ENCODE measurements at regions not wholly inside any gene's neighbourhood (a gene's known extent, or its start where the extent isn't known, plus 50 kb on each side); places are given as distances from the start of the nearest gene placed in this dataset.

DNA sequence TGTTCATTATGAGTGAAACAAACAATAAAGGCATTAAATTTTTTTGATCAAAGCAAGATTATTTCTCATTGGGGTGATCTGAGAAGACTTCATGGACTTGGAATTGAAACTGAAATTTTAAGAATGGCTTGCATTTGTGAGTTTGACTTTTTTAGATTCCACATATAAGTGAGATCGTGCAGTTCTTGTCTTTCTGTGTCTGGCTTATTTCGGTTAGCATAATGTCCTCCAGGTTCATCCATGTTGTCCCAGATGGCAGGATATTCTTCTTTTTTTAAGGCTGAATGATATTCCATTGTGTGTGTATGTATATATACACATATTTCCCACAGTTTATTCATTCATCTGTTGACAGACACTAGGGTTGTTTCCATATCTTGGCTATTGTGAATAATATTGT, 716.5 kb downstream of the PRELID2 start (continued):
- TF ChIP-seq ZFP30 (CRISPR knock-in tag; IDR thresholded peaks at IDR 0.05) (no peak), OSR1 (CRISPR knock-in tag; IDR thresholded peaks at IDR 0.05) (no peak)
- TF ChIP-seq, protein P1, sequence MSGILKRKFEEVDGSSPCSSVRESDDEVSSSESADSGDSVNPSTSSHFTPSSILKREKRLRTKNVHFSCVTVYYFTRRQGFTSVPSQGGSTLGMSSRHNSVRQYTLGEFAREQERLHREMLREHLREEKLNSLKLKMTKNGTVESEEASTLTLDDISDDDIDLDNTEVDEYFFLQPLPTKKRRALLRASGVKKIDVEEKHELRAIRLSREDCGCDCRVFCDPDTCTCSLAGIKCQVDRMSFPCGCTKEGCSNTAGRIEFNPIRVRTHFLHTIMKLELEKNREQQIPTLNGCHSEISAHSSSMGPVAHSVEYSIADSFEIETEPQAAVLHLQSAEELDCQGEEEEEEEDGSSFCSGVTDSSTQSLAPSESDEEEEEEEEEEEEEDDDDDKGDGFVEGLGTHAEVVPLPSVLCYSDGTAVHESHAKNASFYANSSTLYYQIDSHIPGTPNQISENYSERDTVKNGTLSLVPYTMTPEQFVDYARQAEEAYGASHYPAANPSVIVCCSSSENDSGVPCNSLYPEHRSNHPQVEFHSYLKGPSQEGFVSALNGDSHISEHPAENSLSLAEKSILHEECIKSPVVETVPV (CRISPR knock-in tag; IDR thresholded peaks at IDR 0.05) = no peak

DNA sequence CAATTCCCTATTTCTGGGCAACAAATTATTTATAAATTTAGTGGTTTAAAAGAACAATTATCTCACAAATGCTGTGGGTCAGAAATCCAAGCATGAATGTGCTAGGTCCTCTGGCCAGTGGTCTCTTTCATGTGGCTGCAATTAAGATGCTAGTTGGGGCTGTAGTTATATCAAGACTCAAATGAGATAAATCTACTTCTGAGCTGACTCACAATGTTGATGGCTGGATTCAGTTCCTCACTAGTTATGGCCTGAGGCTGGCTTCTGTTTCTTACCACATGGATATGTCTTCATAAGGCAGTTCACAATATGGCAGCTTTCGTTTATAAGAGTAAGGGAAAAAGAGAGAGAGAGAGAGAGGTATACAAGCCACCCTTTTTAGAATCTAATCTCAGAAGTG, 717.0 kb downstream of the PRELID2 start:
- no peak for ATAC-seq
- TF ChIP-seq PPARA (CRISPR knock-in tag; IDR thresholded peaks at IDR 0.05; ENCODE audit: borderline replicate concordance) (no peak), ZNF565 (CRISPR knock-in tag; conservative IDR thresholded peaks at IDR 0.05; ENCODE audit: low read depth) (no peak), CSDC2 (CRISPR knock-in tag; IDR thresholded peaks at IDR 0.05) (no peak), ESRRG (CRISPR knock-in tag; IDR thresholded peaks at IDR 0.05) (no peak), SNAI2 (CRISPR knock-in tag; IDR thresholded peaks at IDR 0.05) (no peak), TOX (CRISPR knock-in tag; IDR thresholded peaks at IDR 0.05; ENCODE audit: borderline replicate concordance) (no peak), ISL1 (CRISPR knock-in tag; IDR thresholded peaks at IDR 0.05) (no peak), ZFP30 (CRISPR knock-in tag; IDR thresholded peaks at IDR 0.05) (no peak), ZFP3 (CRISPR knock-in tag; IDR thresholded peaks at IDR 0.05) (no peak), ARNTL (CRISPR knock-in tag; IDR thresholded peaks at IDR 0.05; ENCODE audit: borderline replicate concordance, low read depth) (no peak), ZNF70 (CRISPR knock-in tag; IDR thresholded peaks at IDR 0.05) (no peak), ZNF8 (CRISPR knock-in tag; IDR thresholded peaks at IDR 0.05) (no peak), OSR1 (CRISPR knock-in tag; IDR thresholded peaks at IDR 0.05) (no peak), TCF4 (CRISPR knock-in tag; IDR thresholded peaks at IDR 0.05; ENCODE audit: borderline replicate concordance) (no peak), BACH2 (CRISPR knock-in tag; IDR thresholded peaks at IDR 0.05; ENCODE audit: borderline replicate concordance) (no peak)
- TF ChIP-seq, protein P2, sequence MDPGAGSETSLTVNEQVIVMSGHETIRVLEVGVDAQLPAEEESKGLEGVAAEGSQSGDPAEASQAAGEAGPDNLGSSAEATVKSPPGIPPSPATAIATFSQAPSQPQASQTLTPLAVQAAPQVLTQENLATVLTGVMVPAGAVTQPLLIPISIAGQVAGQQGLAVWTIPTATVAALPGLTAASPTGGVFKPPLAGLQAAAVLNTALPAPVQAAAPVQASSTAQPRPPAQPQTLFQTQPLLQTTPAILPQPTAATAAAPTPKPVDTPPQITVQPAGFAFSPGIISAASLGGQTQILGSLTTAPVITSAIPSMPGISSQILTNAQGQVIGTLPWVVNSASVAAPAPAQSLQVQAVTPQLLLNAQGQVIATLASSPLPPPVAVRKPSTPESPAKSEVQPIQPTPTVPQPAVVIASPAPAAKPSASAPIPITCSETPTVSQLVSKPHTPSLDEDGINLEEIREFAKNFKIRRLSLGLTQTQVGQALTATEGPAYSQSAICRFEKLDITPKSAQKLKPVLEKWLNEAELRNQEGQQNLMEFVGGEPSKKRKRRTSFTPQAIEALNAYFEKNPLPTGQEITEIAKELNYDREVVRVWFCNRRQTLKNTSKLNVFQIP (CRISPR knock-in tag; IDR thresholded peaks at IDR 0.05; ENCODE audit: borderline replicate concordance, low read depth) = no peak
- TF ChIP-seq, protein P3, sequence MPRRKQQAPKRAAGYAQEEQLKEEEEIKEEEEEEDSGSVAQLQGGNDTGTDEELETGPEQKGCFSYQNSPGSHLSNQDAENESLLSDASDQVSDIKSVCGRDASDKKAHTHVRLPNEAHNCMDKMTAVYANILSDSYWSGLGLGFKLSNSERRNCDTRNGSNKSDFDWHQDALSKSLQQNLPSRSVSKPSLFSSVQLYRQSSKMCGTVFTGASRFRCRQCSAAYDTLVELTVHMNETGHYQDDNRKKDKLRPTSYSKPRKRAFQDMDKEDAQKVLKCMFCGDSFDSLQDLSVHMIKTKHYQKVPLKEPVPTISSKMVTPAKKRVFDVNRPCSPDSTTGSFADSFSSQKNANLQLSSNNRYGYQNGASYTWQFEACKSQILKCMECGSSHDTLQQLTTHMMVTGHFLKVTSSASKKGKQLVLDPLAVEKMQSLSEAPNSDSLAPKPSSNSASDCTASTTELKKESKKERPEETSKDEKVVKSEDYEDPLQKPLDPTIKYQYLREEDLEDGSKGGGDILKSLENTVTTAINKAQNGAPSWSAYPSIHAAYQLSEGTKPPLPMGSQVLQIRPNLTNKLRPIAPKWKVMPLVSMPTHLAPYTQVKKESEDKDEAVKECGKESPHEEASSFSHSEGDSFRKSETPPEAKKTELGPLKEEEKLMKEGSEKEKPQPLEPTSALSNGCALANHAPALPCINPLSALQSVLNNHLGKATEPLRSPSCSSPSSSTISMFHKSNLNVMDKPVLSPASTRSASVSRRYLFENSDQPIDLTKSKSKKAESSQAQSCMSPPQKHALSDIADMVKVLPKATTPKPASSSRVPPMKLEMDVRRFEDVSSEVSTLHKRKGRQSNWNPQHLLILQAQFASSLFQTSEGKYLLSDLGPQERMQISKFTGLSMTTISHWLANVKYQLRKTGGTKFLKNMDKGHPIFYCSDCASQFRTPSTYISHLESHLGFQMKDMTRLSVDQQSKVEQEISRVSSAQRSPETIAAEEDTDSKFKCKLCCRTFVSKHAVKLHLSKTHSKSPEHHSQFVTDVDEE (CRISPR knock-in tag; IDR thresholded peaks at IDR 0.05) = no peak
- TF ChIP-seq, protein P4, sequence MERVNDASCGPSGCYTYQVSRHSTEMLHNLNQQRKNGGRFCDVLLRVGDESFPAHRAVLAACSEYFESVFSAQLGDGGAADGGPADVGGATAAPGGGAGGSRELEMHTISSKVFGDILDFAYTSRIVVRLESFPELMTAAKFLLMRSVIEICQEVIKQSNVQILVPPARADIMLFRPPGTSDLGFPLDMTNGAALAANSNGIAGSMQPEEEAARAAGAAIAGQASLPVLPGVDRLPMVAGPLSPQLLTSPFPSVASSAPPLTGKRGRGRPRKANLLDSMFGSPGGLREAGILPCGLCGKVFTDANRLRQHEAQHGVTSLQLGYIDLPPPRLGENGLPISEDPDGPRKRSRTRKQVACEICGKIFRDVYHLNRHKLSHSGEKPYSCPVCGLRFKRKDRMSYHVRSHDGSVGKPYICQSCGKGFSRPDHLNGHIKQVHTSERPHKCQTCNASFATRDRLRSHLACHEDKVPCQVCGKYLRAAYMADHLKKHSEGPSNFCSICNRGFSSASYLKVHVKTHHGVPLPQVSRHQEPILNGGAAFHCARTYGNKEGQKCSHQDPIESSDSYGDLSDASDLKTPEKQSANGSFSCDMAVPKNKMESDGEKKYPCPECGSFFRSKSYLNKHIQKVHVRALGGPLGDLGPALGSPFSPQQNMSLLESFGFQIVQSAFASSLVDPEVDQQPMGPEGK (CRISPR knock-in tag; IDR thresholded peaks at IDR 0.05; ENCODE audit: borderline replicate concordance) = no peak
- TF ChIP-seq, protein P5, sequence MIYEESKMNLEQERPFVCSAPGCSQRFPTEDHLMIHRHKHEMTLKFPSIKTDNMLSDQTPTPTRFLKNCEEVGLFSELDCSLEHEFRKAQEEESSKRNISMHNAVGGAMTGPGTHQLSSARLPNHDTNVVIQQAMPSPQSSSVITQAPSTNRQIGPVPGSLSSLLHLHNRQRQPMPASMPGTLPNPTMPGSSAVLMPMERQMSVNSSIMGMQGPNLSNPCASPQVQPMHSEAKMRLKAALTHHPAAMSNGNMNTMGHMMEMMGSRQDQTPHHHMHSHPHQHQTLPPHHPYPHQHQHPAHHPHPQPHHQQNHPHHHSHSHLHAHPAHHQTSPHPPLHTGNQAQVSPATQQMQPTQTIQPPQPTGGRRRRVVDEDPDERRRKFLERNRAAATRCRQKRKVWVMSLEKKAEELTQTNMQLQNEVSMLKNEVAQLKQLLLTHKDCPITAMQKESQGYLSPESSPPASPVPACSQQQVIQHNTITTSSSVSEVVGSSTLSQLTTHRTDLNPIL (CRISPR knock-in tag; IDR thresholded peaks at IDR 0.05; ENCODE audit: low read depth) = no peak
- TF ChIP-seq, protein P1 (CRISPR knock-in tag; IDR thresholded peaks at IDR 0.05) = no peak

DNA sequence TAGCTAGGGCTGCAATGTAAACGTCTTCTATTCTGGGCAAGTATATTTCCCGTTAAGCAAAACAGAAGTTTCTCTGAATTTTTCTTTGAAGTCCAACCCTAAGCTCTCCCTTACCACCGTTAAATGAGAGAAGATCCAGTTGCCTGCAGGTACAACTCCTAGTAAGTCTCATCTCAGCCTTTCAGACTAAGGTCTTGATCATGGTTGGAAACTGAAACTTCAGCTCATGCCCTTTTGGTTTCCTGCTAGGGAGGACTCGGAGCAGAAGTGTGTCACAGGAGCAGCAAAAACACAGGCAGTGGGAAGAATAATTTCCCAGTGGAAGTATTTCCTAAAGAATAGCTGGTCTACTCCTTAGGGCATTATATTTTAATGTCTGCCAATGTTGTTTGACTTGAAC, 717.9 kb downstream of the PRELID2 start:
- ATAC-seq = no peak

More for the DNA sequence above, 717.9 kb downstream of the PRELID2 start:
- TF ChIP-seq ZFP30 (CRISPR knock-in tag; IDR thresholded peaks at IDR 0.05) = no peak
- TF ChIP-seq, protein P2 (CRISPR knock-in tag; IDR thresholded peaks at IDR 0.05; ENCODE audit: borderline replicate concordance, low read depth) = no peak
